A673 (cell line): ENCODE measurements at regions not wholly inside any gene's neighbourhood (a gene's known extent, or its start where the extent isn't known, plus 50 kb on each side); places are given as distances from the start of the nearest gene placed in this dataset.

Experiments used
- BruUV-seq: library from RNA; stranded (reverse); fragments of 400-500 nt; replicated peaks from 2 replicates; lab custom pipeline; 2021; lab: Mats Ljungman, UMichigan
- CTCF ChIA-PET: fragments of 300-600 bp; sonication (Branson Sonifier 250); formaldehyde crosslinking; loops from one replicate; lab custom pipeline; 2022; ENCODE audit warnings: antibody characterized with exemption; lab: Charles Lee
- POLR2A ChIA-PET: fragments of 300-600 bp; sonication (Branson Sonifier 250); formaldehyde crosslinking; loops from one replicate; lab custom pipeline; 2022; ENCODE audit warnings: antibody characterized with exemption; ENCODE audit not compliant: low non-redundant PET; lab: Charles Lee
- DNase-seq: peaks from one replicate; pipeline ENCODE4 v3.0.0-alpha.2; 2015; ENCODE audit warnings: low spot score
- H3K27ac ChIP-seq: fragments of 200-600 bp; sonication (generic); 2 replicates; pipeline ENCODE4 v1.5.1; 2016; ENCODE audit warnings: mixed run types, low read depth, mild to moderate bottlenecking, mixed read lengths, antibody characterized with exemption, low read length; ENCODE audit not compliant: poor library complexity, severe bottlenecking
- H3K27me3 ChIP-seq: fragments of 200-600 bp; sonication (generic); replicated peaks from 2 replicates; pipeline ENCODE4 v1.6.1; 2017; ENCODE audit warnings: mixed run types, low read depth, mild to moderate bottlenecking, mixed read lengths, antibody characterized with exemption, low read length; ENCODE audit not compliant: insufficient read depth, poor library complexity
- H3K36me3 ChIP-seq: fragments of 200-600 bp; sonication (generic); 2 replicates; pipeline ENCODE4 v1.6.1; 2016; ENCODE audit warnings: mixed run types, mild to moderate bottlenecking, mixed read lengths, antibody characterized with exemption, low read length; ENCODE audit not compliant: insufficient read depth, poor library complexity, severe bottlenecking
- H3K4me1 ChIP-seq: fragments of 200-600 bp; sonication (generic); 2 replicates; pipeline ENCODE4 v1.6.1; 2017; ENCODE audit warnings: mixed run types, mild to moderate bottlenecking, mixed read lengths, antibody characterized with exemption, low read length; ENCODE audit not compliant: insufficient read depth, poor library complexity, severe bottlenecking
- H3K4me3 ChIP-seq: fragments of 200-600 bp; sonication (generic); 2 replicates; pipeline ENCODE4 v1.5.1; 2016; ENCODE audit warnings: low read depth, mixed run types, mild to moderate bottlenecking, mixed read lengths, low read length; ENCODE audit not compliant: poor library complexity, severe bottlenecking
- H3K9me3 ChIP-seq: fragments of 200-600 bp; sonication (generic); 2 replicates; pipeline ENCODE4 v1.6.1; 2016; ENCODE audit warnings: mixed run types, low read depth, mild to moderate bottlenecking, mixed read lengths, antibody characterized with exemption, low read length; ENCODE audit not compliant: poor library complexity, severe bottlenecking
- CTCF ChIP-seq: fragments of 300-800, 200-600 bp; sonication (generic); conservative IDR thresholded peaks from 2 replicates; pipeline ENCODE4 v1.5.1; 2017; ENCODE audit warnings: low read depth, mild to moderate bottlenecking, antibody characterized with exemption, low read length, moderate library complexity, mixed read lengths
- EZH2 ChIP-seq: fragments of 200-600 bp; sonication (generic); IDR thresholded peaks from 2 replicates; pipeline ENCODE4 v1.6.1; 2017; ENCODE audit warnings: borderline replicate concordance, low read depth, mild to moderate bottlenecking, mixed read lengths, antibody characterized with exemption, low read length; ENCODE audit not compliant: poor library complexity, severe bottlenecking
- intact Hi-C: fragments of 100-400 bp; cut with micrococcal nuclease; formaldehyde crosslinking; loops from one replicate; pipeline ENCODE4 v1.10.0; 2022; ENCODE audit not compliant: unreplicated experiment

DNA sequence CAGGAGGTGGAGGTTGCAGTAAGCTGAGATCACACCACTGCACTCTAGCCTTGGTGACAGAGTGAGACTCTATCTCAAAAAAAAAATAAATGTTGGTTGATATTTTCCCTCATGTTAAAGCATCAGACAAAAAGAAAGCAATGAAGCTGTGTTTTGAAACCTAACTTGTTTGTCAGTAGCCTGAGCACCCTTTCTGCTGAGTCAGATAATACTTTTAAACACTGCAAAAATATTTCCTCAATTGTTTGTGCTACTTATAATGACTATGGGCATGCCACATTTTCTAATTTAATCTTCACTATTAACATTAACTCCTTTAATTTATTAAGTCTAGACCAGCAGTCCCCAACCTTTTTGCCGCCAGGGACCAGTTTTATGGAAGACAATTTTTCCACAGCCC is 236.3 kb upstream of the AGAP1 start:
- Histone ChIP-seq H3K27ac (no peak overlapping the region), H3K9me3 (no peaks in the 10 kb centered on the region), H3K27me3 (no peaks in the 10 kb centered on the region), H3K4me1 (no peaks in the 10 kb centered on the region), H3K36me3 (no peaks in the 10 kb centered on the region), H3K4me3 (no peak overlapping the region)
- intact Hi-C loops = no loop called here
- ChIA-PET POLR2A (no interaction called here), CTCF (no interaction called here)
- TF ChIP-seq EZH2 = no peak
- TF ChIP-seq CTCF = no peak
- no TSS peak for BruUV-seq
- DNase-seq = no peak

- intact Hi-C loops = loop anchor here (5.0 kb wide), 1 partner anchor 130 kb away; no protein-coding TSS in a partner anchor
- TF ChIP-seq EZH2 (no peak), CTCF (no peak)
- BruUV-seq = no TSS peak
- no peak for DNase-seq
- H3K4me3 ChIP-seq = no peak overlapping the region
- H3K9me3 ChIP-seq = no peaks in the 10 kb centered on the region
- no peaks in the 10 kb centered on the region for H3K36me3 ChIP-seq
- H3K27ac ChIP-seq = no peak overlapping the region
- no peaks in the 10 kb centered on the region for H3K27me3 ChIP-seq
- H3K4me1 ChIP-seq = peaks cover 21% of the 10 kb centered on the region
- POLR2A ChIA-PET = no interaction called here
- CTCF ChIA-PET = interaction anchor here (0.7 kb wide), 1 partner anchor 156 kb away, joined by 16 read pairs; no protein-coding TSS in a partner anchor
Measured at GRCh38 chr2:235262750-235263149, 231.1 kb upstream of the AGAP1 start.

DNA sequence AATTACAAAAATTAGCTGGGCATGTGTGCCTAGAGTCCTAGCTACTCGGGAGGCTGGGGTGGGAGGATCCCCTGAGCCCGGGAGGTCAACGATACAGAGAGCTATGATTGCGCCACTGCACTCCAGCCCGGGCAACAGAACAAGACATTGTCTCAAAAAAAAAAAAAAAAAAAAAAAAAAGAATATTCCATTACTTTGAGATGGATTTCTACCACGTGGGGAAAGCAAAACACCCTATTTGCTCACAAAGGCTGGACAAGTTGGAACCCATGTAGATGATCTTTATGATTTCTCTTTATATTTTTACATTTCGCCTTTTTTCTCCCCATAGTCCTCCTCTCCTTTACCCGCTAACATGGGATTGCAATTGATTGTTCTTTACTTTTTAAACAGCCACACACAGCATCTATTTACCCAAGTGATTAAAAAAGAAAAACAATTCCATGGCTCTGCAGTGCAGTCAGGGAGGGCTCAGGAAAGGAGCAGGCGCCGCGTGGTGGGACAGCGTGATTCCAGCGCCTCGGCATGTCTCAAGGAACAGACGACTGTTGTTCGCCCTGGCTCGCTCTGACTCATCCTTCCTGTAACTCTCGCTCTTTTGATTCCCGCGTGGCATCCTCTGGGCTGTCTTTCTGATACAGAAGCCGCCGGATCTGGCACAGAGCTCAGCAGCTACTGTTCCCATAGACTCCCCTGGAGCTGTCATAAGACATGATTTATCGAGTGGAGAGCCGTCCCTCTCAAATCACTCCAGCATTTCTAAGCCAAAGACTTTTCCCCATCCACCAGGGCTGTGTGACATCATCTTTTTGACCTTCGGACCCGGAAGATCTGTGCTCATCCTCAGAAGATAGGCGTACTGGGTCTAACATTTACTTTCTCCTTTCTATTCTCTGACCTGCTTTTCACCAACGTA is 230.4 kb upstream of the AGAP1 start:
- CTCF ChIA-PET = interaction anchor here (0.7 kb wide), 1 partner anchor 156 kb away, joined by 16 read pairs; no protein-coding TSS in a partner anchor
- Histone ChIP-seq H3K36me3 (no peaks in the 10 kb centered on the region), H3K4me3 (peak overlapping the region; percentile 14), H3K27me3 (no peaks in the 10 kb centered on the region), H3K27ac (peak overlapping the region; percentile 10), H3K9me3 (no peaks in the 10 kb centered on the region), H3K4me1 (peaks cover 28% of the 10 kb centered on the region)
- peak; percentile 95 for DNase-seq
- intact Hi-C loops = loop anchor here (5.0 kb wide), 1 partner anchor 131 kb away; no protein-coding TSS in a partner anchor
- TF ChIP-seq CTCF = 0 out of 2 replicates have a peak, but pooled peaks have one; percentile 13
- TF ChIP-seq EZH2 = no peak
- POLR2A ChIA-PET = interaction anchor here (0.5 kb wide), 1 partner anchor 84 kb away, joined by 4 read pairs; no protein-coding TSS in a partner anchor
- TSS peak; percentile 79 for BruUV-seq
